HG02885 (cell line): ENCODE measurements at regions not wholly inside any gene's neighbourhood (a gene's known extent, or its start where the extent isn't known, plus 50 kb on each side); places are given as distances from the start of the nearest gene placed in this dataset.
"Not testable (repeated sequence)": the region's sequence is repeated elsewhere in the genome, so short reads cannot be mapped to it uniquely, and the experiment has no call there.

Experiments used
- ATAC-seq: cut with Tn5 transposase; IDR thresholded peaks from one replicate; pipeline ENCODE4 v1.9.1; 2021; ENCODE audit warnings: mild to moderate bottlenecking; ENCODE audit not compliant: unreplicated experiment, poor library complexity

DNA sequence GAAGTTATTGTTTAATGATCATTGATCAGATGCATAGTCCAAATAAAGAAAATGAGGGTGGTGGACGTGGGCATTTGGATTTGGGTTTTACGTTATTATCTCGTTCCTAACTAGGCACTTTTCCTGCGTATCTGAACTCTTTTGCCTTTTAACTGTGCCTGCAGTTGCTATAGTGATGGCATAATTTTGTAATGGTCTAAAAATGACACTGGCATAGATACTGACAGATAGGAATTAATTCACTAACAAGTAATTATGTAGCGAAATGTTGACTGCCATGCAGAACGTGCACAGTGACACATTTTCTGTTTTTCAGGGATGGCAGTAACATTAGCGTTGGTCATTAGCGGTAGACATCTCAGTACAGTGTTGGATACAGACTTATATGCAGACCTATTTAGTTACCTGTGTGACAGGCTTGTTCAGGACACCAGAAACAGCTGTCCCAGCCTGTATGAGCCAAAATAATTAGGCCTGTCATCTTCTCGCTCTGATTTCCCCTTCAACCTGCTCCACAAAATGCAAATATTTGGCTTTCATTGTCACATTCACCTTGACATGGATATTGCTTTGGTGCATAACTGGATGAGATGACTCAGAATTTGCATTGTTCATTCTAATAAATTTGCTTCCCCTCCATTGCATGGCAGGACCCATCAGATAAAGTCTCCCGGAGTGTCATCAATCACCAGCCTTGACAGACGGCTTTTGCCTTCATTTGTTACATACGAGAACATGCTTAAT is 413.3 kb upstream of the IRX1 start:
- no peak for ATAC-seq

GRCh38 chr5:3181671-3182070 is 414.0 kb upstream of the IRX1 start:
- no peak for ATAC-seq

GRCh38 chr5:3180636-3181035 is 415.0 kb upstream of the IRX1 start:
- no peak for ATAC-seq

- ATAC-seq, result no peak
Observed at GRCh38 chr5:3179220-3179619, 416.4 kb upstream of the IRX1 start.

DNA sequence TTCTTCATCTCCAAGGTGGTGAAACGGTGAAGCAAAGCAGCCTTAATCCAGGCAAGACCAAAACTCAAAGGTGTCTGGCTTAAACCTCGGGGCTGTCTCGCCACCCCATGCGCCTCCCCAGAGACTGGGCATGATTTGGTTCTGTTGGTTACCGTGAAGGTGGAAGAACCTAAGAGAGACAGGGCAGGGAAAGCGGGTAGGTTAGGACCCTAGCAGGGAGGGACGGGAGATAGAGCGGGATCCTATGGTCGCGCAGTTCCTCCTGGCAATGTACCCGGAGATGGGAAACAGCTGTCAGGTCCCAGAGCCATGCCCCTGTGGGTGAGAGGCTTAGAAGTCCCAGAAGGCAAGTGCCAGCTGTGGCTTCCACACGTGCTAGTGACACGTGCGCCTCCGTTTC is 418.3 kb upstream of the IRX1 start:
- no peak for ATAC-seq

DNA sequence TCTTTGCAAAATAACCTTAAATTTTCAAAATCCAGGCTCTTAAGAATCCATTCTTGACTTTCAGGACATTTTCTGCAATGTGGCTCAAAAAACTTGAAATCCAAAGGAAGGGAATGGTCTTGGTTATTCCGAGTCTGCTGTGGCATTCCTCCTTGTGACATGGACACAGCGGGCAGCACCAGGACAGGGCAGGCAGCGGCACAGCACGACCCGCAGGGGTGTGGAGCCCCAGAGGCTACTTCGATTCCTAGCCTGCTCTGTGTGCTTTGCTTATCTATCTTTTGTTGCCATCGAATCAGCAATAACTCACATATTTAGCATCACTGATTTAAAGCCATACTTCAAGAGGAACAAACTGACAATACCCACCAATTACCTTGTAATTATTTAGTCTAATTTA is 420.2 kb upstream of the IRX1 start:
- no peak for ATAC-seq

GRCh38 chr5:3167473-3167872 is 416.0 kb upstream of the IRX2 start:
- no peak for ATAC-seq

- no peak for ATAC-seq
Observed at GRCh38 chr5:3163626-3164025, 412.1 kb upstream of the IRX2 start.

GRCh38 chr5:3161672-3162071 is 410.2 kb upstream of the IRX2 start:
- no peak for ATAC-seq

DNA sequence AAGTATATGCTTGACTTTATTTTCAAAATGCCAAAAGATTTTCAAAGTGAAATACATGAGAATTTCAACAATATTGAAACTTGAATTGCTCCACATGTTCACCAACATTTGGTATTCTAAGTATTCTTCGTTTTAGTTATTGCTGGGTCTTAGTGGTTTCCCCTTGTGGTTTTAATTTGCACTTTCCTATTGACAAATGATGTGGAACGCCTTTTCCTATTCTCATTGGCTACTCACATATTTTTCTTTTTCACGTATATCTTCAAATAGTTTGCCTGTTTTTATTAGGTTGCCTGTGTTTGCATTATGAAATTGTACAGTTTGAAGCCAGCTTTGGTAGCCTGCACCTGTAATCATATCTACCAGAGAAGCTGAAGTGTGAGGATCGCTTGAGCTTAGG is 405.7 kb upstream of the IRX2 start:
- no peak for ATAC-seq

DNA sequence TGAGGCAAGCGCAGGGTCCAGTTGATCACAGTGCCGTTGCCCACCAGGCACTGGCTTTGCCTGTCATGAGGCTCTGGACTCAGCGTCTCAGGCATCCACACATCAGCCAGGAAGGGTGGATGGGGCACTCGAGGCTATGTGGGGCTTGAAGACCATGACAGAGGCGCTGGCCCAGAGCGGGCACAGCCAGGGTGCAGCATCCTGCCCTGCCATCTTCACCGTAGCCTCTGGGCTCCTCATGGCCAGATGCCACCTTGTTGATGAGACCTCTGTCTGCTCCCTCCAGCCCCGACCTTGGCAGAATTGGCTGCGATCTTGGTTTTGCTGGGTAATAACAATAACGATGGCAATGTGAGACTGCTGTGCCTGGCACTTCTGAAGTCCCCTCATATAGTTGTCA is 404.2 kb upstream of the IRX2 start:
- no peak for ATAC-seq

DNA sequence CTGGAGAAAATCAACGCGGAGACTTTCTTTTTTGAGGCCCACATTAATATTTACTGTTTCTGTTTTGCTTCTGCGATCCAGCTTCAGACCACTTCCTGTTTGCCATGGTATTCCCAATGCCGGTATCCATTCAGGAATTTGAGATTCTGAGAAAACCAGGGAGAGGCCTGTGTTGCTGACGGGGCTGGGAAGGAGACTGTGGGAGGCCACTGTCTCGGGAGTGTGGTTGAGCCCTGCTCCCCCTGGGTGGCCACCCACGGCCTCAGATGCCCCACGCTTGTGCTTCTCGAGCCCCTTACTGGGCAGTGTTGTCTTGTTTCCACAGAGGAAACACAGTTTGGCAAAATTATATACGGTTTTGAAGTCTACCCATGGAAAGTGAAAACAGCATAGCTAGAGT is 403.6 kb upstream of the IRX2 start:
- no peak for ATAC-seq

DNA sequence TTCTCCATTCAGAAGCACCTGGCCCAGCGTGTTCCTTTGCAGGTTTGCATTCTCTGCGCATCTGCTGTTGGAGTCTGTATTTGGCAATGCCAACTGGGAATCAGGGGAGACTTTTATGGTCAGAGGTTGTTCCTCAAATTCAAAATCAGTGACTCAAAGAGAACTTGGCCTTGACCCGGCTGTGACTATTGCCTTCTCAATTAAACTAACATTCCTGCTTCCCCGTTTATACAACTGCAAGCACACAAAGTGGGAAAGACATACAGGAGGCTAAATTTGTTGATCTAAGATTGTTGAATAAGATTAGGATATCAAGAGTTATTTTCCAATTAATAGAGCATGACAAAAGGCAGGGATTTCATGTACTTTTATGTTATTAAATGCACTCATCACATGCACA is 402.4 kb upstream of the IRX2 start:
- no peak for ATAC-seq

GRCh38 chr5:3153226-3153858 is 401.9 kb upstream of the IRX2 start:
- no peak for ATAC-seq

GRCh38 chr5:3149899-3150298 is 398.4 kb upstream of the IRX2 start:
- no peak for ATAC-seq

DNA sequence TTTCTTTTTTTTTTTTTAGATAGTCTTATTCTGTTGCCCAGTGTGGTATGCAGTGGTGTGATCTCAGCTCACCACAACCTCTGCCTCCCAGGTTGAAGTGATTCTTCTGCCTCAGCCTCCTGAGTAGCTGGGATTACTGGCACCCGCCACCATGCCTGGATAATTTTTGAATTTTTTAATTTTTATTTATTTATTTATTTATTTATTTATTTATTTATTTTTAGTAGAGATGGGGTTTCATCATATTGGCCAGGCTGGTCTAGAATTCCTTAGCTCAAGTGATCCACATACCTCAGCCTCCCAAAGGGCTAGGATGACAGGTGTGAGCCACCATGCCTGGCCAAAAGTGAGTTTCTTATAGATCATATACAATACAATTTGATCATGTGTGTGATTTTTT is 395.9 kb upstream of the IRX2 start:
- not testable (repeated sequence) for ATAC-seq

GRCh38 chr5:3145641-3146040 is 394.2 kb upstream of the IRX2 start:
- ATAC-seq, result no peak

- no peak for ATAC-seq
Observed at GRCh38 chr5:3143382-3143781, 391.9 kb upstream of the IRX2 start.

DNA sequence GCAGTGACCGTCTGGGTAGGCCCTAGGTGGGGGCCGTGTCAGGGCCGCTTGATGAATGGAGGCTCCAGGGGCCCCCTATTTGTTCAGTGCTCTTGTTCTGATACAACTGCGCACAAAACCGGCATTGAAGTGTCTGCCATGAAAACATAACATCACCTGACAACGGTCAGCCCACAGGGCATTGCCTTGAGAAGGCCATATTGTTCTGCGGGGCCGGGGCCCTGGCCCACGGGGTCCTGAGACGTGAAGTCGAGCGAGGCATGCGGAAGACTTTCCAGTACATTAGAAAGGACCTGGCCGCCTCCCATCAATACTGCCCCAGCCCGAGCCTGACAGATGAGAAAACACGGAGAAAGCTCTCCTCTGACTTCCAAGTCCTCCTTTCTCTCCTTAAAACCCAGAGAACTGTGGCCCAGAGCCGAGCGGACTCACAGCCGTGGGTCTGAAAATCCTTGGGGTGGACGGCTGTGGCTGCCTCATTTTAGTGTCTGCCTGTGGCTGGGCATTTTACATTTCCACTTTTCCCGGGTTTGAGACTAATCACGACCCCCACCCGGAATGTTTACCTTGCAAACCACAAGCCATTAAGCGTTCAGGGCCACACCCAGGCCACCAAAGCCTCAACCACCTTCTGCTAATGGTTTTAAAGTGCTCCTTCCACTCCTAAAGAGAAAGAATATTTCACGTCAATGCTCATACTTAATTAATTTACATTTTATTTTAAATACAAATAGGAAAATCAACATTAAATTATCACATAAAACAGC is 391.0 kb upstream of the IRX2 start:
- ATAC-seq, result no peak

DNA sequence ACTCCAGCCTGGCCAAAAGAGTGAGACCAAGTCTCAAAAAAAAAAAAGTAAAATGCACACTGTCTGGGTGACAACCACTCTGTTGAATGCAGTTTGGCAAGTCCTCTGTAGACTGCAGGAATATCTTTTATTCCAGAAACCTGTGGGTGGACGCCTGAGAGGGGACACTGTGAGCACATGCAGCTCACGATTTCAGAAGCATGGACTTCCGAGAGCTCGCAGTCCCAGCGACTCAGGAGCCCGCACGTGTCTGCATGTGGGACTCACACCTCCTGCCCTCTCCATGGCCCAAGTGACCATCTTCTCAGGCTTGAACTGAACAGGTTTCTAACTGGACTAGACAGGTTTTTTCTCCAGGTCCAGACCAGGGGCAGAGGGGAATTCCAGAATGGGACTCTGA is 388.6 kb upstream of the IRX2 start:
- no peak for ATAC-seq

- ATAC-seq, result no peak
Observed at GRCh38 chr5:3139499-3139931, 388.0 kb upstream of the IRX2 start.
